HEK293 (cell line): ENCODE measurements at regions not wholly inside any gene's neighbourhood (a gene's known extent, or its start where the extent isn't known, plus 50 kb on each side); places are given as distances from the start of the nearest gene placed in this dataset.

Experiments used
- CTCF ChIP-seq: fragments of 450-650 bp; formaldehyde crosslinking; IDR thresholded peaks from 2 replicates; pipeline ENCODE4 v1.5.1; 2016; ENCODE audit warnings: missing biosample characterization, missing genetic modification characterization
- PRDM10 ChIP-seq: fragments of 450-650 bp; formaldehyde crosslinking; IDR thresholded peaks from 2 replicates; pipeline ENCODE4 v1.5.1; 2016; ENCODE audit warnings: missing biosample characterization, missing genetic modification characterization
- ZBTB1 ChIP-seq: fragments of 450-650 bp; formaldehyde crosslinking; IDR thresholded peaks from 2 replicates; pipeline ENCODE4 v1.5.1; 2016; ENCODE audit warnings: missing biosample characterization, missing genetic modification characterization
- ZIC2 ChIP-seq: fragments of 450-650 bp; formaldehyde crosslinking; IDR thresholded peaks from 2 replicates; pipeline ENCODE4 v1.5.1; 2016; ENCODE audit warnings: missing biosample characterization, missing genetic modification characterization
- ZNF175 ChIP-seq: fragments of 450-650 bp; formaldehyde crosslinking; IDR thresholded peaks from 2 replicates; pipeline ENCODE4 v1.5.1; 2016; ENCODE audit warnings: missing biosample characterization, missing genetic modification characterization
- ZNF302 ChIP-seq: fragments of 450-650 bp; formaldehyde crosslinking; IDR thresholded peaks from 2 replicates; pipeline ENCODE4 v1.5.1; 2016; ENCODE audit warnings: missing biosample characterization, missing genetic modification characterization, low read depth
- ZNF311 ChIP-seq: fragments of 450-650 bp; formaldehyde crosslinking; IDR thresholded peaks from 2 replicates; pipeline ENCODE4 v1.5.1; 2017; ENCODE audit warnings: missing biosample characterization, missing genetic modification characterization, borderline replicate concordance
- ZNF501 ChIP-seq: fragments of 450-650 bp; formaldehyde crosslinking; IDR thresholded peaks from 2 replicates; pipeline ENCODE4 v1.5.1; 2016; ENCODE audit warnings: missing biosample characterization, missing genetic modification characterization
- ZNF514 ChIP-seq: fragments of 450-650 bp; formaldehyde crosslinking; IDR thresholded peaks from 2 replicates; pipeline ENCODE4 v1.5.1; 2016; ENCODE audit warnings: missing biosample characterization, missing genetic modification characterization
- ZNF549 ChIP-seq: fragments of 450-650 bp; IDR thresholded peaks from 2 replicates; pipeline ENCODE4 v1.5.1; 2018; ENCODE audit warnings: missing biosample characterization, missing genetic modification characterization, mild to moderate bottlenecking, inconsistent platforms, moderate library complexity

- TF ChIP-seq ZIC2 (tag by site-specific recombination) (no peak), PRDM10 (tag by site-specific recombination) (no peak), ZBTB1 (no peak), ZNF302 (tag by site-specific recombination) (no peak), ZNF311 (tag by site-specific recombination) (no peak), ZNF501 (no peak), ZNF514 (tag by site-specific recombination) (no peak), ZNF549 (tag by site-specific recombination) (no peak), CTCF (no peak), ZNF175 (no peak)
Observed at GRCh38 chr3:96430079-96430478, 384.3 kb upstream of the EPHA6 start.
